HEK293T (cell line): ENCODE measurements at regions not wholly inside any gene's neighbourhood (a gene's known extent, or its start where the extent isn't known, plus 50 kb on each side); places are given as distances from the start of the nearest gene placed in this dataset.

Experiments used
- CTCF ChIA-PET: fragments of 350-600 bp; formaldehyde crosslinking; extraction: SDS; loops from one replicate; lab custom pipeline; 2021; ENCODE audit warnings: antibody characterized with exemption, inconsistent platforms; lab: Yijun Ruan, JAX
- POLR2A ChIA-PET: fragments of 350-600 bp; formaldehyde crosslinking; extraction: SDS; loops from one replicate; lab custom pipeline; 2020; ENCODE audit warnings: antibody characterized with exemption, inconsistent platforms; lab: Yijun Ruan, JAX
- DNase-seq: peaks from one replicate; pipeline ENCODE4 v3.0.0; 2012; ENCODE audit warnings: mixed read lengths; ENCODE audit errors: extremely low spot score
- ARNT ChIP-seq: fragments of 450-650 bp; IDR thresholded peaks from 2 replicates; pipeline ENCODE4 v1.6.1; 2017; ENCODE audit warnings: mild to moderate bottlenecking
- BHLHE40 ChIP-seq: fragments of 450-650 bp; IDR thresholded peaks from 2 replicates; pipeline ENCODE4 v1.6.1; 2016; ENCODE audit warnings: mild to moderate bottlenecking, moderate library complexity, borderline replicate concordance
- CTBP1 ChIP-seq: fragments of 450-650 bp; IDR thresholded peaks from 2 replicates; pipeline ENCODE4 v1.6.1; 2016; ENCODE audit warnings: borderline replicate concordance
- ELF4 ChIP-seq: fragments of 450-650 bp; IDR thresholded peaks from 2 replicates; pipeline ENCODE4 v1.6.1; 2017; ENCODE audit warnings: antibody characterized with exemption
- FOXA1 ChIP-seq: fragments of 450-650 bp; IDR thresholded peaks from 2 replicates; pipeline ENCODE4 v1.6.1; 2016; ENCODE audit warnings: mild to moderate bottlenecking
- FOXK2 ChIP-seq: fragments of 450-650 bp; IDR thresholded peaks from 2 replicates; pipeline ENCODE4 v1.6.1; 2016; ENCODE audit warnings: mild to moderate bottlenecking
- FOXM1 ChIP-seq: fragments of 450-650 bp; IDR thresholded peaks from 2 replicates; pipeline ENCODE4 v1.6.1; 2017; ENCODE audit warnings: mild to moderate bottlenecking, borderline replicate concordance
- HDGF ChIP-seq: fragments of 450-650 bp; IDR thresholded peaks from 2 replicates; pipeline ENCODE4 v1.6.1; 2017; ENCODE audit warnings: antibody characterized with exemption, borderline replicate concordance
- L3MBTL2 ChIP-seq: fragments of 450-650 bp; conservative IDR thresholded peaks from 2 replicates; pipeline ENCODE4 v1.6.1; 2016; ENCODE audit warnings: mild to moderate bottlenecking
- LEF1 ChIP-seq: fragments of 450-650 bp; IDR thresholded peaks from 2 replicates; pipeline ENCODE4 v1.6.1; 2017; ENCODE audit warnings: mild to moderate bottlenecking, borderline replicate concordance
- NFRKB ChIP-seq: fragments of 450-650 bp; IDR thresholded peaks from 2 replicates; pipeline ENCODE4 v1.6.1; 2016; ENCODE audit warnings: mild to moderate bottlenecking, moderate library complexity
- SP1 ChIP-seq: fragments of 450-650 bp; IDR thresholded peaks from 2 replicates; pipeline ENCODE4 v1.6.1; 2017
- SUZ12 ChIP-seq: fragments of 450-650 bp; IDR thresholded peaks from 2 replicates; pipeline ENCODE4 v1.6.1; 2016; ENCODE audit warnings: mild to moderate bottlenecking
- TARDBP ChIP-seq: fragments of 450-650 bp; IDR thresholded peaks from 2 replicates; pipeline ENCODE4 v1.6.1; 2016
- ZNF384 ChIP-seq: fragments of 450-650 bp; IDR thresholded peaks from 2 replicates; pipeline ENCODE4 v1.6.1; 2016
- TF ChIP-seq, protein P1 (sequence below): fragments of 450-650 bp; IDR thresholded peaks from 2 replicates; pipeline ENCODE4 v1.6.1; 2016

- ChIA-PET CTCF (interaction anchor here (0.6 kb wide), 1 partner anchor 23 kb away, joined by 8 read pairs; no protein-coding TSS in a partner anchor), POLR2A (no interaction called here)
- TF ChIP-seq HDGF: no peak
- TF ChIP-seq ZNF384: no peak
- TF ChIP-seq LEF1: no peak
- no peak for TF ChIP-seq CTBP1
- TF ChIP-seq NFRKB: no peak
- TF ChIP-seq FOXA1: no peak
- no peak for TF ChIP-seq SUZ12
- no peak for TF ChIP-seq BHLHE40
- no peak for TF ChIP-seq SP1
- TF ChIP-seq ELF4: no peak
- no peak for TF ChIP-seq FOXM1
- no peak for TF ChIP-seq L3MBTL2
- no peak for TF ChIP-seq TARDBP
- TF ChIP-seq, protein P1, sequence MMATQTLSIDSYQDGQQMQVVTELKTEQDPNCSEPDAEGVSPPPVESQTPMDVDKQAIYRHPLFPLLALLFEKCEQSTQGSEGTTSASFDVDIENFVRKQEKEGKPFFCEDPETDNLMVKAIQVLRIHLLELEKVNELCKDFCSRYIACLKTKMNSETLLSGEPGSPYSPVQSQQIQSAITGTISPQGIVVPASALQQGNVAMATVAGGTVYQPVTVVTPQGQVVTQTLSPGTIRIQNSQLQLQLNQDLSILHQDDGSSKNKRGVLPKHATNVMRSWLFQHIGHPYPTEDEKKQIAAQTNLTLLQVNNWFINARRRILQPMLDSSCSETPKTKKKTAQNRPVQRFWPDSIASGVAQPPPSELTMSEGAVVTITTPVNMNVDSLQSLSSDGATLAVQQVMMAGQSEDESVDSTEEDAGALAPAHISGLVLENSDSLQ: no peak
- TF ChIP-seq ARNT: no peak
- no peak for TF ChIP-seq FOXK2
Observed at GRCh38 chr18:60826346-60826745, 453.8 kb upstream of the MC4R start.

GRCh38 chr18:60831971-60832370 lies 459.4 kb upstream of the MC4R start:
- POLR2A ChIA-PET: no interaction called here
- CTCF ChIA-PET: no interaction called here
- no peak for DNase-seq
- TF ChIP-seq SUZ12 (no peak), SP1 (no peak), TARDBP (no peak), FOXK2 (no peak), LEF1 (no peak), FOXM1 (no peak), HDGF (no peak), ZNF384 (no peak), BHLHE40 (no peak), NFRKB (no peak), ELF4 (no peak), ARNT (no peak), L3MBTL2 (no peak), FOXA1 (no peak), CTBP1 (no peak)
- TF ChIP-seq, protein P1: no peak

More at GRCh38 chr18:60826346-60826745, 453.8 kb upstream of the MC4R start:
- DNase-seq: no peak

DNA sequence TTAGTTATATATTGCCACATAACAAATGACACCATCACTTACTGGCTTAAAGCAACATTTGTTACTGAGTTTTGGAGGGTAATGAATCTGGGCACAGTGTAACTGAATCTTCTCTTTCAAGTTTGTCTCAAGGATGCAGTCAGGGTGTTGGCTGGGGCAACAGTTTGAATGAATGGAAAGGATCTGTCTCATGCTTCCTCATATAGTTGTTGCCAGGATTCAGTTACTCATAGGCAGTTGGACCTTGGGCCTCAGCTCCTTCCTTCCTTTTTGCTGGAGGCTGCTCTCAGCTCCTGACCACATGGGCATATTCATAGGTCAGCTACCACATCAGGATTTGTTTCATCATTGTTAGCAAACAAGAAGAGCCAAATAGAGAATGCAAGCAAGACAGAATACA lies 466.1 kb upstream of the MC4R start:
- CTCF ChIA-PET: no interaction called here
- POLR2A ChIA-PET: no interaction called here
- DNase-seq: no peak
- TF ChIP-seq ELF4: no peak
- TF ChIP-seq ARNT: no peak
- no peak for TF ChIP-seq SP1
- TF ChIP-seq FOXM1: no peak
- no peak for TF ChIP-seq TARDBP
- TF ChIP-seq NFRKB: no peak
- no peak for TF ChIP-seq BHLHE40

DNA sequence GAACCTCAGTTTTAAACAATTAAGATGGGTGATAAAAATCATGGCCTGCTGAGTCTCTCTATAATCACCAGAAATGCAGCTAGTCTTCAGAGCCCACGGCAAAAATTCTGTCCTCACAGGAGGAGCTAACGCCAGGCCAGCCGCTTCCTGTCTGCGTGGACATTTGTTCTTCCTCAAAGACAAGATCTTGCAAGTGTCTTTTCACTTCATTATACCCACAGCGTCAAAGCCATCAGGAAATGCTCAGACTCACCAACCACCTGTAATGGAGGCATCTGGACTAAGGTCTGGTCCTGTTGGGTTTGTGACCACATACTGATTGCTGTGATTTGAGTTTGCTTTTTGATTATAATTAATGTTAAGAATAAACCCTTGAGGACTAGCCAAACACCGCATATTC lies 473.8 kb upstream of the MC4R start:
- CTCF ChIA-PET: no interaction called here
- POLR2A ChIA-PET: no interaction called here
- no peak for DNase-seq
- TF ChIP-seq ZNF384 (no peak), FOXA1 (no peak), ARNT (no peak), TARDBP (no peak), CTBP1 (no peak), FOXM1 (no peak), L3MBTL2 (no peak), LEF1 (no peak), FOXK2 (no peak), BHLHE40 (no peak)

DNA sequence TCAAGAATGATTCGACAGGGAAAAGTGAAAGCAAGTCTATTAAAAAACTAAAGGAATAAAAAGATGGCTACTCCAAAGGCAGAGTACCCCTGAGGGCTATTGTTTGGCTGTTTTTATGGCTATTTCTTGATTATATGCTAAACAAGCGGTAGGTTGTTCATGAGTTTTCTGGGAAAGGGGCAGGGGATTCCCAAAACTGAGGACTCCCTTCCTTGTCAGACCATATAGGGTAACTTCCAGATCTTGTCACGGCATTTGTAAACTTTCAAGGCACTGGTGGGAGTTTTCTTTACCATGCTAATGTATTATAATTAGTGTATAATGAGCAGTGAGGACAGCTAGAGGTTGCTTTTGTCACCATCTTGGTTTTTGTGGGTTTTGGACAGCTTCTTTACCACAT lies 474.9 kb upstream of the MC4R start:
- no peak for DNase-seq
- TF ChIP-seq NFRKB (no peak), FOXA1 (no peak), HDGF (no peak), ZNF384 (no peak), ARNT (no peak), SP1 (no peak), BHLHE40 (no peak), CTBP1 (no peak), L3MBTL2 (no peak), SUZ12 (no peak), FOXK2 (no peak), FOXM1 (no peak), ELF4 (no peak), LEF1 (no peak), TARDBP (no peak)
- TF ChIP-seq, protein P1: no peak
- ChIA-PET POLR2A (no interaction called here), CTCF (no interaction called here)

GRCh38 chr18:60861575-60861974 lies 471.7 kb upstream of the CDH20 start:
- DNase-seq: no peak
- ChIA-PET CTCF (no interaction called here), POLR2A (no interaction called here)
- TF ChIP-seq NFRKB: no peak
- no peak for TF ChIP-seq ELF4
- TF ChIP-seq ARNT: no peak
- no peak for TF ChIP-seq HDGF
- no peak for TF ChIP-seq CTBP1
- TF ChIP-seq SP1: no peak

DNA sequence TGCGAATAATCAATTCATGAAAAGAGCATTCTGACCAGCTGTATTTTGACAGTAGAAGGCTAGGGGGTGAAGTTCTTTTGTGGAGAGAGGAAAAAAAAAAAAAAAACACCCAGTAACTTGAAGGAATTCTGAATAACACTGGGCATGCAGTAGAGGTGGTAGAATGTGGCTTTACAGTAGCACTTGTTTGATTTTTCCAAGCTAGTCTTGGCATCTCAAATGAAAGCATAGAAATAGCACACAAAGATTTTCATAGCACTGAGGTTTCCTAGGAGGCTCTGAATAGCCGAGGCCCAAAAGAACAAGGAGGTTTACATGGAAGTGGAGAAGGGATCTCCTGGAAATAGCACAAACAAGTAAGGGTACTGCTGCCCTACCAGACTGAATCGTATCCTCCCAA lies 470.2 kb upstream of the CDH20 start:
- TF ChIP-seq NFRKB (no peak), HDGF (no peak), SP1 (no peak), BHLHE40 (no peak), ELF4 (no peak), ZNF384 (no peak), FOXM1 (no peak), ARNT (no peak), L3MBTL2 (no peak), LEF1 (no peak), TARDBP (no peak), SUZ12 (no peak), FOXK2 (no peak), FOXA1 (no peak), CTBP1 (no peak)
- TF ChIP-seq, protein P1: no peak
- ChIA-PET POLR2A (no interaction called here), CTCF (no interaction called here)
- DNase-seq: no peak
